ENCODE measurements at regions not wholly inside any gene's neighbourhood (a gene's known extent, or its start where the extent isn't known, plus 50 kb on each side); places are given as distances from the start of the nearest gene placed in this dataset.

GRCh38 chr4:157722146-157722545 lies 450.7 kb downstream of the GASK1B start:
- H3K36me3 ChIP-seq (ENCODE audit: control insufficient read depth, insufficient read depth, low read length) = no peaks in the 10 kb centered on the region
- no peaks in the 10 kb centered on the region for H3K4me1 Mint-ChIP-seq (ENCODE audit: low read depth, unreplicated experiment)
- ChIA-PET CTCF (no interaction called here), POLR2A (no interaction called here)
- H3K9me3 ChIP-seq = no peaks in the 10 kb centered on the region
- no peak overlapping the region for H3K4me3 Mint-ChIP-seq (ENCODE audit: unreplicated experiment)
- H3K27ac Mint-ChIP-seq (ENCODE audit: unreplicated experiment) = no peak overlapping the region
- TF ChIP-seq CTCF (IDR thresholded peaks at IDR 0.05; ENCODE audit: insufficient read depth in 1 of 2, low read depth in 1 of 2, low read length in 1 of 2, severe bottlenecking in 1 of 2, unreplicated experiment in 1 of 2) = no peak
- intact Hi-C loops (cut with micrococcal nuclease; ENCODE audit: unreplicated experiment) = no loop called here
- H3K9me3 Mint-ChIP-seq (ENCODE audit: unreplicated experiment) = peaks cover 9% of the 10 kb centered on the region
- H3K36me3 Mint-ChIP-seq (ENCODE audit: insufficient read depth, unreplicated experiment) = no peaks in the 10 kb centered on the region
- H3K4me1 ChIP-seq = no peaks in the 10 kb centered on the region
- H3K27me3 ChIP-seq (replicated peaks; ENCODE audit: control insufficient read depth, insufficient read depth, low read length) = no peaks in the 10 kb centered on the region
- no peaks in the 10 kb centered on the region for H3K27me3 Mint-ChIP-seq (ENCODE audit: insufficient read depth, unreplicated experiment)
- no TSS peak for BruUV-seq (replicated peaks)
- no peak for DNase-seq
- no peak overlapping the region for H3K4me3 ChIP-seq (ENCODE audit: low read depth, low read length)

GRCh38 chr4:157713342-157713741 lies 459.5 kb downstream of the GASK1B start:
- Histone ChIP-seq H3K4me3 (ENCODE audit: low read depth, low read length) (no peak overlapping the region), H3K9me3 (no peaks in the 10 kb centered on the region), H3K4me1 (no peaks in the 10 kb centered on the region), H3K36me3 (ENCODE audit: control insufficient read depth, insufficient read depth, low read length) (no peaks in the 10 kb centered on the region), H3K27me3 (replicated peaks; ENCODE audit: control insufficient read depth, insufficient read depth, low read length) (no peaks in the 10 kb centered on the region)
- Mint-ChIP-seq H3K36me3 (ENCODE audit: insufficient read depth, unreplicated experiment) (no peaks in the 10 kb centered on the region), H3K27ac (ENCODE audit: unreplicated experiment) (no peak overlapping the region), H3K27me3 (ENCODE audit: insufficient read depth, unreplicated experiment) (no peaks in the 10 kb centered on the region), H3K4me1 (ENCODE audit: low read depth, unreplicated experiment) (no peaks in the 10 kb centered on the region), H3K4me3 (ENCODE audit: unreplicated experiment) (no peak overlapping the region), H3K9me3 (ENCODE audit: unreplicated experiment) (no peaks in the 10 kb centered on the region)
- BruUV-seq (replicated peaks) = no TSS peak
- DNase-seq = no peak
- no peak for TF ChIP-seq CTCF (IDR thresholded peaks at IDR 0.05; ENCODE audit: insufficient read depth in 1 of 2, low read depth in 1 of 2, low read length in 1 of 2, severe bottlenecking in 1 of 2, unreplicated experiment in 1 of 2)
- intact Hi-C loops (cut with micrococcal nuclease; ENCODE audit: unreplicated experiment) = no loop called here
- CTCF ChIA-PET = no interaction called here
- POLR2A ChIA-PET = no interaction called here

- Mint-ChIP-seq H3K4me3 (ENCODE audit: unreplicated experiment) (no peak overlapping the region), H3K36me3 (ENCODE audit: insufficient read depth, unreplicated experiment) (no peaks in the 10 kb centered on the region), H3K4me1 (ENCODE audit: low read depth, unreplicated experiment) (no peaks in the 10 kb centered on the region), H3K27ac (ENCODE audit: unreplicated experiment) (no peak overlapping the region), H3K9me3 (ENCODE audit: unreplicated experiment) (no peaks in the 10 kb centered on the region), H3K27me3 (ENCODE audit: insufficient read depth, unreplicated experiment) (no peaks in the 10 kb centered on the region)
- POLR2A ChIA-PET = no interaction called here
- Histone ChIP-seq H3K9me3 (no peaks in the 10 kb centered on the region), H3K4me3 (ENCODE audit: low read depth, low read length) (no peak overlapping the region), H3K36me3 (ENCODE audit: control insufficient read depth, insufficient read depth, low read length) (no peaks in the 10 kb centered on the region), H3K27me3 (replicated peaks; ENCODE audit: control insufficient read depth, insufficient read depth, low read length) (no peaks in the 10 kb centered on the region), H3K4me1 (no peaks in the 10 kb centered on the region)
- no peak for DNase-seq
- CTCF ChIA-PET = no interaction called here
- no peak for TF ChIP-seq CTCF (IDR thresholded peaks at IDR 0.05; ENCODE audit: insufficient read depth in 1 of 2, low read depth in 1 of 2, low read length in 1 of 2, severe bottlenecking in 1 of 2, unreplicated experiment in 1 of 2)
- intact Hi-C loops (cut with micrococcal nuclease; ENCODE audit: unreplicated experiment) = no loop called here
- no TSS peak for BruUV-seq (replicated peaks)
These were observed 466.7 kb downstream of the GASK1B start for GRCh38 chr4:157706155-157706554.
